H1 (cell line): ENCODE measurements at regions not wholly inside any gene's neighbourhood (a gene's known extent, or its start where the extent isn't known, plus 50 kb on each side); places are given as distances from the start of the nearest gene placed in this dataset.

Source experiments
- CTCF ChIA-PET: fragments of 300-600 bp; sonication (Branson Sonifier 250); formaldehyde crosslinking; loops from one replicate; lab custom pipeline; 2021; ENCODE audit not compliant: partially characterized antibody; lab: Charles Lee
- POLR2A ChIA-PET: fragments of 300-600 bp; sonication (Branson Sonifier 250); formaldehyde crosslinking; loops from one replicate; lab custom pipeline; 2021; ENCODE audit warnings: inconsistent platforms; ENCODE audit not compliant: partially characterized antibody; lab: Charles Lee
- DNase-seq, 2 experiments: peaks; one replicate each; pipeline versions ENCODE4 v3.0.0 to v3.0.0-alpha.2; 2010 to 2022; ENCODE audit warnings: low spot score in 2 of 2, low read depth in 1 of 2, mixed read lengths in 1 of 2
- FAIRE-seq: peaks from 2 replicates; lab custom pipeline; 2011; peaks lifted over from hg19 to GRCh38; lab: Jason Lieb, UNC
- H2AFZ ChIP-seq: 2 replicates; pipeline ENCODE4 v1.8.1; 2012; ENCODE audit warnings: low read length, inconsistent platforms
- H2AK5ac ChIP-seq: 2 replicates; pipeline ENCODE4 v1.6.1; 2013; ENCODE audit warnings: low read depth, low read length
- H2BK120ac ChIP-seq: replicated peaks from 2 replicates; pipeline ENCODE3; 2013; ENCODE audit warnings: low read depth, low read length, inconsistent platforms
- H2BK12ac ChIP-seq: 2 replicates; pipeline ENCODE4 v1.6.1; 2013; ENCODE audit warnings: low read depth, low read length
- H2BK15ac ChIP-seq: 2 replicates; pipeline ENCODE4 v1.6.1; 2013; ENCODE audit warnings: low read length
- H2BK20ac ChIP-seq: 2 replicates; pipeline ENCODE4 v1.6.1; 2013; ENCODE audit warnings: low read length
- H2BK5ac ChIP-seq: 2 replicates; pipeline ENCODE4 v1.6.1; 2013; ENCODE audit warnings: low read depth, low read length
- H3K14ac ChIP-seq: 2 replicates; pipeline ENCODE4 v1.6.1; 2013; ENCODE audit warnings: inconsistent platforms; ENCODE audit not compliant: insufficient read length
- H3K18ac ChIP-seq: 2 replicates; pipeline ENCODE4 v1.6.1; 2013; ENCODE audit warnings: low read length; ENCODE audit errors: extremely low read depth
- H3K23ac ChIP-seq: 2 replicates; pipeline ENCODE4 v1.6.1; 2013; ENCODE audit warnings: inconsistent platforms; ENCODE audit not compliant: insufficient read length
- H3K23me2 ChIP-seq: 2 replicates; pipeline ENCODE4 v1.6.1; 2013; ENCODE audit warnings: low read depth, low read length
- H3K27ac ChIP-seq: 2 replicates; pipeline ENCODE4 v1.6.1; 2011; ENCODE audit warnings: low read depth, low read length, inconsistent platforms
- H3K27me3 ChIP-seq, 4 experiments: replicated peaks in 1 of 4; 1 replicate in 1 of 4; 2 replicates in 3 of 4; pipeline versions ENCODE4 v1.6.1 to v1.8.1; 2011 to 2013; ENCODE audit warnings: low read length in 3 of 4, mild to moderate bottlenecking in 3 of 4, inconsistent platforms in 2 of 4, mixed read lengths in 2 of 4, moderate library complexity in 1 of 4; ENCODE audit not compliant: control insufficient read depth in 3 of 4, insufficient read depth in 3 of 4; ENCODE audit errors: extremely low read depth in 1 of 4
- H3K36me3 ChIP-seq, 4 experiments: 2 replicates each; pipeline versions ENCODE4 v1.6.1 to v1.8.1; 2011 to 2013; ENCODE audit warnings: mild to moderate bottlenecking in 4 of 4, low read length in 3 of 4, moderate library complexity in 2 of 4, control low read depth in 1 of 4, inconsistent platforms in 1 of 4; ENCODE audit not compliant: insufficient read depth in 4 of 4, control insufficient read depth in 2 of 4
- H3K4ac ChIP-seq: replicated peaks from 2 replicates; pipeline ENCODE3; 2013; ENCODE audit warnings: low read length, low read depth, mixed read lengths, inconsistent platforms; ENCODE audit not compliant: insufficient read length
- H3K4me1 ChIP-seq, 4 experiments: replicated peaks in 1 of 4; 1 replicate in 1 of 4; 2 replicates in 3 of 4; pipeline versions ENCODE4 v1.6.1 to v1.8.1; 2011 to 2013; ENCODE audit warnings: low read length in 3 of 4, inconsistent platforms in 2 of 4, mixed read lengths in 1 of 4; ENCODE audit not compliant: insufficient read depth in 4 of 4, control insufficient read depth in 3 of 4
- H3K4me2 ChIP-seq, 2 experiments: 2 replicates each; pipeline versions ENCODE4 v1.6.1 to v1.8.1; 2011 to 2013; ENCODE audit warnings: low read depth in 2 of 2, low read length in 2 of 2, control low read depth in 1 of 2, inconsistent platforms in 1 of 2, mild to moderate bottlenecking in 1 of 2; ENCODE audit not compliant: insufficient read depth in 1 of 2
- H3K4me3 ChIP-seq, 4 experiments: fragments of 200-600, 300-600 bp in 1 of 4; sonication (generic), shearing (Covaris generic), sonication (Bioruptor Twin) in 1 of 4; 2 replicates each; pipeline versions ENCODE4 v1.5.1 to v1.8.1; 2011 to 2016; ENCODE audit warnings: low read length in 4 of 4, low read depth in 3 of 4, control low read depth in 2 of 4, inconsistent platforms in 2 of 4, mild to moderate bottlenecking in 2 of 4, mixed read lengths in 1 of 4, moderate library complexity in 1 of 4; ENCODE audit not compliant: insufficient read depth in 2 of 4; ENCODE audit errors: extremely low read depth in 1 of 4
- H3K56ac ChIP-seq: replicated peaks from 2 replicates; pipeline ENCODE3; 2013; ENCODE audit warnings: low read depth, mild to moderate bottlenecking, mixed read lengths, low read length, inconsistent platforms; ENCODE audit not compliant: insufficient read length
- H3K79me1 ChIP-seq: 2 replicates; pipeline ENCODE4 v1.6.1; 2013; ENCODE audit warnings: low read depth, low read length, control low read depth
- H3K79me2 ChIP-seq, 2 experiments: 2 replicates each; pipeline versions ENCODE4 v1.6.1 to v1.8.1; 2012 to 2013; ENCODE audit warnings: low read length in 2 of 2, mild to moderate bottlenecking in 2 of 2, inconsistent platforms in 1 of 2; ENCODE audit not compliant: insufficient read depth in 2 of 2, control insufficient read depth in 1 of 2
- H3K9ac ChIP-seq, 4 experiments: replicated peaks in 1 of 4; 1 replicate in 1 of 4; 2 replicates in 3 of 4; pipeline versions ENCODE4 v1.6.1 to v1.8.1; 2011 to 2013; ENCODE audit warnings: low read depth in 3 of 4, low read length in 3 of 4, control low read depth in 2 of 4, mild to moderate bottlenecking in 2 of 4, moderate library complexity in 2 of 4, inconsistent platforms in 1 of 4; ENCODE audit errors: extremely low read depth in 1 of 4
- H3K9me3 ChIP-seq, 2 experiments: 2 replicates each; pipeline versions ENCODE4 v1.6.1 to v1.8.1; 2012 to 2013; ENCODE audit warnings: mild to moderate bottlenecking in 2 of 2, moderate library complexity in 2 of 2, control low read depth in 1 of 2, inconsistent platforms in 1 of 2, low read depth in 1 of 2, low read length in 1 of 2, mixed read lengths in 1 of 2; ENCODE audit not compliant: insufficient read depth in 2 of 2
- H4K20me1 ChIP-seq, 2 experiments: replicated peaks in 1 of 2; 2 replicates each; pipeline versions ENCODE3 to v1.8.1; 2011 to 2013; ENCODE audit warnings: inconsistent platforms in 2 of 2, low read length in 2 of 2, mild to moderate bottlenecking in 1 of 2; ENCODE audit not compliant: insufficient read depth in 2 of 2, control insufficient read depth in 1 of 2
- H4K5ac ChIP-seq: 2 replicates; pipeline ENCODE4 v1.6.1; 2013; ENCODE audit warnings: low read length, low read depth, mixed read lengths, inconsistent platforms; ENCODE audit not compliant: insufficient read length
- H4K8ac ChIP-seq: 2 replicates; pipeline ENCODE4 v1.8.0; 2013; ENCODE audit warnings: mild to moderate bottlenecking, moderate library complexity, low read length, inconsistent platforms; ENCODE audit not compliant: insufficient read depth; ENCODE audit errors: extremely low read depth
- H4K91ac ChIP-seq: replicated peaks from 2 replicates; pipeline ENCODE3; 2013; ENCODE audit warnings: low read length, mixed read lengths, inconsistent platforms; ENCODE audit not compliant: insufficient read length
- EP300 ChIP-seq, 2 experiments: IDR thresholded peaks; 1 replicate in 1 of 2; 2 replicates in 1 of 2; pipeline ENCODE4 v1.6.1; 2011 to 2012; ENCODE audit warnings: low read depth in 2 of 2, low read length in 2 of 2, mild to moderate bottlenecking in 2 of 2, borderline replicate concordance in 1 of 2, inconsistent platforms in 1 of 2, moderate library complexity in 1 of 2
- KDM1A ChIP-seq: fragments of 200-600, 300-600 bp; sonication (generic); IDR thresholded peaks from 2 replicates; pipeline ENCODE4 v1.7.1; 2016; ENCODE audit warnings: mild to moderate bottlenecking, low read length, borderline replicate concordance
- KDM5A ChIP-seq: fragments of 200-600 bp; IDR thresholded peaks from 2 replicates; pipeline ENCODE4 v1.7.1; 2012; ENCODE audit warnings: mild to moderate bottlenecking, low read length, inconsistent platforms, mixed read lengths
- NANOG ChIP-seq: IDR thresholded peaks from 2 replicates; pipeline ENCODE4 v1.6.1; 2011; ENCODE audit warnings: low read length, low read depth, mild to moderate bottlenecking, inconsistent platforms; ENCODE audit not compliant: insufficient read depth, poor library complexity, severe bottlenecking
- SIRT6 ChIP-seq: IDR thresholded peaks from one replicate; pipeline ENCODE4 v1.7.1; 2012; ENCODE audit warnings: low read length, inconsistent platforms
- SRF ChIP-seq: IDR thresholded peaks from 2 replicates; pipeline ENCODE4 v1.6.1; 2011; ENCODE audit warnings: mild to moderate bottlenecking, low read depth, low read length, moderate library complexity
- TBP ChIP-seq: IDR thresholded peaks from 2 replicates; pipeline ENCODE4 v1.6.1; 2011; ENCODE audit warnings: low read depth, low read length, improper control_type of control experiment
- WGBS, 2 experiments: shearing (Covaris generic) in 1 of 2; methylation state at CpG; one replicate each; pipeline versions ENCODE4 v1.1.6 to v1.1.7; 2013 to 2015; ENCODE audit warnings: low lambda C conversion rate in 2 of 2, mixed read lengths in 2 of 2, inconsistent platforms in 1 of 2, low coverage in 1 of 2, missing lambda C conversion rate in 1 of 2; ENCODE audit not compliant: insufficient replicate concordance in 2 of 2, insufficient coverage in 1 of 2, insufficient read length in 1 of 2; ENCODE audit errors: extremely low coverage in 1 of 2, missing lambda C conversion rate in 1 of 2; 5-methylcytosine and 5-hydroxymethylcytosine counted together
- TF ChIP-seq, protein P1 (sequence below): IDR thresholded peaks from 2 replicates; pipeline ENCODE4 v1.6.1; 2011; ENCODE audit warnings: low read length, improper control_type of control experiment

DNA sequence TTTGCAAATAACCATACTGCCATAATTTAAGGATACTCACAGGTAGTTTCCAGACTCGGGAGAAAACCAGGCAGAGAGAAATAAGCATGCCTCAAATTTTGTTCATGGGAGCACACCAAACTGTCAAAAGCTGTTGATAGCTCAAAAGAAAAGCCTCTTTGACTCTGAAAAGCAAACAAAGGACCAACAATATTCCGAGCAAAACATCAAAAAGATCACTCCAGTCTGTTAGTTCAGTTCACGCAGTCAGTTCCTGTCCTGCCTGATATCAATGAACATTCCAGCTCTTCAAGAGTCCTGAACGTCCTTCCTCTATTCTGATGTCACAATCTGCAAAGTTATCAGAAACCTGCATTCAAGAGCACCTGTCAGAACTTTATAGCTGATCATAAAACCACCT is 78.7 kb downstream of the RRM2 start:
- Histone ChIP-seq H3K36me3 (no peaks in the 10 kb centered on the region), H3K79me1 (no peaks in the 10 kb centered on the region), H3K23me2 (no peaks in the 10 kb centered on the region), H3K4me1 (no peaks in the 10 kb centered on the region), H3K79me2 (no peaks in the 10 kb centered on the region), H2BK15ac (no peak overlapping the region), H4K5ac (no peak overlapping the region), H3K23ac (no peak overlapping the region), H3K4me3 (no peak overlapping the region), H3K4ac (no peak overlapping the region), H2BK120ac (no peak overlapping the region), H3K27ac (no peak overlapping the region), H2AFZ (no peak overlapping the region), H2BK5ac (no peak overlapping the region), H4K20me1 (peaks cover 0 to 2% of the 10 kb centered on the region in 2 experiments), H2AK5ac (no peak overlapping the region), H3K9ac (no peak overlapping the region), H2BK12ac (no peak overlapping the region), H3K56ac (no peak overlapping the region), H2BK20ac (no peak overlapping the region), H3K27me3 (no peaks in the 10 kb centered on the region), H3K9me3 (peaks cover 10 to 12% of the 10 kb centered on the region in 2 experiments), H4K8ac (no peak overlapping the region), H3K4me2 (no peak overlapping the region), H4K91ac (no peak overlapping the region), H3K14ac (no peak overlapping the region), H3K18ac (no peak overlapping the region)
- CTCF ChIA-PET = interaction anchor here (1.0 to 1.2 kb wide), 2 partner anchors 13 to 59 kb away, joined by 3 to 4 read pairs; no protein-coding TSS in a partner anchor
- no peak for TF ChIP-seq TBP
- TF ChIP-seq, protein P1, sequence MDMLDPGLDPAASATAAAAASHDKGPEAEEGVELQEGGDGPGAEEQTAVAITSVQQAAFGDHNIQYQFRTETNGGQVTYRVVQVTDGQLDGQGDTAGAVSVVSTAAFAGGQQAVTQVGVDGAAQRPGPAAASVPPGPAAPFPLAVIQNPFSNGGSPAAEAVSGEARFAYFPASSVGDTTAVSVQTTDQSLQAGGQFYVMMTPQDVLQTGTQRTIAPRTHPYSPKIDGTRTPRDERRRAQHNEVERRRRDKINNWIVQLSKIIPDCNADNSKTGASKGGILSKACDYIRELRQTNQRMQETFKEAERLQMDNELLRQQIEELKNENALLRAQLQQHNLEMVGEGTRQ = no peak
- no peak for TF ChIP-seq SRF
- no peak for TF ChIP-seq NANOG
- TF ChIP-seq KDM5A = no peak
- no peak for TF ChIP-seq SIRT6
- no peak for TF ChIP-seq EP300 (IDR thresholded peaks at IDR 0.05; ENCODE audit: borderline replicate concordance in 1 of 2, low read depth in 2 of 2, low read length in 2 of 2)
- no peak for TF ChIP-seq KDM1A
- POLR2A ChIA-PET = no interaction called here
- FAIRE-seq (no peak), DNase-seq (no peak)
- WGBS, 2 experiments = 89% methylated on average over 4 of the region's 4 CpGs; no CpG with 5 or more reads in 1 of the 2 experiments
